ENCODE measurements at regions not wholly inside any gene's neighbourhood (a gene's known extent, or its start where the extent isn't known, plus 50 kb on each side); places are given as distances from the start of the nearest gene placed in this dataset.

DNA sequence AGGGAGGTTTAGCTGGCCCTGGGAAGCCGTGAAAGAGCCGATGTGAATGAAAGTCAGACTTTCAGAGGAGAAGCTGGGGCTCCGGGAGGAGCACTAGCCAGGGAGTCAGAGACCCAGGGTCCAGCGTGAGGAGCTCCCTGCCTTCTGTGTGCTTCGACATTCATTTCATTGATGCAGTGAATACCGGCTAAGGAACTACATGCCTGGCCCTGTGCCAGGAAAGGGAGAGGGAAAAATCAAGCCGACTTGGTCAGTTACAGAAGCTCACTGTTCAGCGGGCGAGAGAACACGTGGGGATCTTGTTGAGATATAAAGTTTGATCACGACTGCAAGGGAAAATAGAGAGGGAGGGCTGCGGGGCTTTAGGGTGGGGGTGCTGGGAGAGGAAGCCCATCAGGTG, 76.7 kb upstream of the RUNX3 start:
- DNase-seq (ENCODE audit: low read depth, low spot score) = peak; percentile 66

DNA sequence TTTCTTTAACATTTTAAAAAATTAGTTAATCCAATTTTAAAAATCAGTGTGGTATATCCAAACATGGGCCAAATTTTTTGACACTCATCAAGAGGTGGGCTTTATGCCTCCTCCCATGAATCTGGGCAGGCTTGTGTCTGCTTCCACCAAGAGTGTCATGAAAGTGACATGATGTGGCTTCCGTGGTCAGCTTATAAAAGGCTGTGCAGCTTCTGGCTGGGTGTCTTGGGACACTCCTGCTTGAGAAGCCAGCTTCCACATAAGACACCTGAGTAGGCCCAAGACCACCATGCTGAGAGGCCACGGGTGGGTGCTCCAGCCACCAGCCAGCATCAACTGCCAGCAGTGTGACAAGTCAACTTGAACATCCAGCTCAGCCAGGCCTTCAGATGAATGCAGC, 74.3 kb upstream of the RUNX3 start:
- no peak for DNase-seq (ENCODE audit: low read depth, low spot score)

DNA sequence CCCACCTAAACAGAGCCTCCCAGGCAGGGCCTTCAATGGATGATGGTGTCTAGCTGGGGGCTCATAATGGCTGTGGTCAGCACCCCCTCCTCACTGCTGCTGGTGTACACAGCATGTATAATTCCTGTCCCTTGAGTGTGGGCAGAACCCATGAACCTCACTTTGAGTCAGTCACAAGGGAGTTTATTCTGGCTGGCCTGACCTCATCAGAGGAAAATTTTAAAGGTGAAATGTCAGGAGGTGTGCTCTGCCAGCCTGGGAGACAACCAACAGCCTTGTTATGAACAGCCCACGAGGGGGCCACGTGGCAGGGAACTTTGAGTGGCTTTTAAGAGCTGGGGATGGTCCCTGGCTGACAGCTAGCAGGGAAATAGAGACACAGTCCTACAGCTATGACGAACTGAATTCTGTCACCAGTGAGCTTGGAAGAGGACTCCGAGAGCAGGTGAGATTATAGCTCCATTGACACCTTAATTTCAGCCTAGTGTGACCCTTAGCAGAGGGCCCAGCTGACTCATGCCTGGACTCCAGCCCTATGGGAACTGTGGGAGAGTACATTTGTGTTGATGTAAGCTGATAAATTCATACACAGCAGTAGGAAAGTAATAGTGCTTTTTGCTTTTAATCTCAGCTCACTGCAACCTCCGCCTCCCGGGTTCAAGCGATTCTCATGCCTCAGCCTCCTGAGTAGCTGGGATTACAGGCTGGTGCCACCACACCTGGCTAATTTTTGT, 73.5 kb upstream of the RUNX3 start:
- no peak for DNase-seq (ENCODE audit: low read depth, low spot score)

DNA sequence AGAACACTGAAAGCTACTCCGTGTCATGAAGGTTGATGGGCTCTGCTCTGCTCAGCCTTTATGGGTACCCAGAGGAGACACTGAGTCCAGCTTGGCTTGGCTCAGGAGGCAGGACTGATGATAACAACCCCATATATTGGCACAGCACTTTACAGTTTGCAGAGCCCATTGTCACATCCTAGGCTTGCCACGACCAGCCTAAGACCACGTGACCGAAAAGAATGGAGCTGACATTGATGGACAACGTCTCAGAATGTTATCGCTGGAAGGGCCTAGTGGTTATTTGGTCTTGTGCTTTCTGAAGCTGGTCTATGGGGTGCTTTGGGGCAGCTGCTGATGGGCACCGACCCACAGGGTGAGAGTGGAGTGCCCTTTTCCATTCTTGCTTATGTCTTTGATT, 72.9 kb upstream of the RUNX3 start:
- DNase-seq (ENCODE audit: low read depth, low spot score) = no peak

DNA sequence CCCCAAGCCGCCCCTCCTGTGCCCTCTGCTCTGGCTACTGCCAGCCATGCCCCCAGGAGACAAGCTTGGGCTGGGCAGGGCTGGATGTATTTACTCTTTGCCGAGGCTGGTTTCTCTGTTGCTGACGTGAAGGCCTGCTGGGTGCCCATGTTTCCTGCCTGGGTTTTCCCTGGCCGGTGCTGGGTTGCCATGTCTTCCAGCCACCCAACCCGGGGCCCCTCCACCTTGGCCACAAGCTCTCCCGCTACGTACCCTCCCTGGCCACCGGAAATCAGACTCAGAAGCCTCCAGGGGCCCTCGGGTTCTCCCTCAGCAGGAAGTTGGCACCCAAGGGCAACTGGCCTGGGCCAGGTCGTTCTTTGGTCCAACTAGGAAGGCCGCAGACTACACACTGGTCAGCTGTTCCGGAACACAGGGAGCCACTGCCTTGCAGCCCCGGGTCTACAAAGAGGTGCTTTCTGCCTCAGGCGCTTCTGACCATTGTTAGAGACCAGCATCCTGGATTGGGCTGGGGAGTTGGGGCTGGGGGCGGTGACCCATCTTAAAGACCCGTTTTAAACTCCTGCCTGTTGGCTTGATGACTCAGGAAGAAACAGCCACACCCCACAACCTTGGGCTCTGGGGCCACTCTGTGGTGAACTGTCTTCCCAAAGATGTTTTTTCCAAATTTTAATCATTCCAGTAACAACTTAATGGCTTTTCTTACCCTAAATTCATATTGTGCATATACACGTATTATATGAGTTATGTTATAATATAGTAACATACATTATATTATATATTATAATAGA, 71.2 kb upstream of the RUNX3 start:
- no peak for DNase-seq (ENCODE audit: low read depth, low spot score)

DNA sequence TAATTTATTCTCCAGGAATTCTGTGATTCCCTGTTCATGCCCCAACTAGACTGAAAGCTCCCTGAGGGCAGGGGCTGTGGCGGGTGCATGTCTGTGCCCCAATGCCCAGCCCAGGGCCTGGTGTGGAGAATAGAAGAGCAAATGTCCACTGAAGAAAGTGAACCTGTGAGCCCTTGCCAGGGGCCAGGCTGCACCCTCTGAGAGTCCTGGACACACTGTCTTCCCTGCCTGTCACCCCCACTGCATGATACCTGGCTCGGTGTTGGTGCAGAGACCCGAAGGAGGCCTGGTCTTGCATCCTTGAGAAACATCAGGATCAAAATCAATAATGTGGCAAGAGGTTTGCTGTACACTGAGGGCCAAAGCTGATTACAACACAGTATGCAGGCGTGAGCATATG, 69.8 kb upstream of the RUNX3 start:
- no peak for DNase-seq (ENCODE audit: low read depth, low spot score)

DNA sequence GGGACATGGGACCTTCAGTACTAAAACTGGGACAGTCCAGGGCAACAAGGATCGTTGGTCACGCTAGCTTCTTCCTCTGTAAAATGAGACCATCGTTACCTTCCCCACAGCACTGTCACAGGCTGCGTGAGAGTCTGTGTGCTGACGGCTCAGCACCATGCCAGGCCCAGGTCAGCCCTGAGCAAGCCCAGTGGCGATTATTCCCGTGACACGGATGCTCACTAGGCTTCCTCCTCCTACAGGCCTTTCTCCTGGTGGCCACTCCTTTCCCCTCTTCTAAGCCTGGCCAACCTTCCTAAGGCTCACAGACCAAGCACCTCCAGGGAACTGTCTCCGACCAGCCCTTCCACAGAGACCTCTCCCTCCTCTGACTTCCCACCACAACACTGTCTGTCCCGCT, 69.3 kb upstream of the RUNX3 start:
- DNase-seq (ENCODE audit: low read depth, low spot score) = no peak

DNA sequence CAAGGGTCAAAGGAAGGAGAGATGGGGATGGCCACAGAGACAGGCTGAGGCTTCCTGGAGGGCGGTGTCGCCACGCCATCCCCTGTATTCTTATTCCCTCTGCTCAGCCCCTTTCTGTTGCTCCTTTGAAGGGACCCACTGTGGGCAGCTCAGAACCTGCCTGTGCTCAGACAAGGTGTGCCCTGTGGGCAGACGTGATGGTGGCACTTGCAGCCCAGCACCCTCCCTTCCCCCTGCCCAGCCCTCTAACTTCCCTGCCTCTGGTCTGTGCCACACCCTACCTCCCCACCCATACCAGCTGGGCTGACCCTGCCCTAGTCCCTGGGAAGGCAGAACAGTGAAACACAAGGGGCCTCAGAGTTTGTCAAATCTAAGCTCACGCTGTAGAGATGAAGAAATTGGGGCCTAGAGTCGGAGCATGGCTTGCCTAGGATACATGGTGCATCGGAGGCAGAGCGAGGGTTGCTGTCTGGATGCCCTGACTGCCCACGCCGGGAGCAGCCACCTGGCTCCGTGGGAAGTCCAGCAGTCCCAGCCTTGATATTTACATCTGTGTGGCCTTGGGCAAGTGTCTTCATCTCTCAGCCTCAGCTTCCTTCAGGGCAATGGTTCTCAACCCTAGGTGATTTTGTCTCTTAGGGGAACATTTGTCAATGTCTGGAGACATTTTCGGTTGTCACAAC, 68.6 kb upstream of the RUNX3 start:
- no peak for DNase-seq (ENCODE audit: low read depth, low spot score)

DNA sequence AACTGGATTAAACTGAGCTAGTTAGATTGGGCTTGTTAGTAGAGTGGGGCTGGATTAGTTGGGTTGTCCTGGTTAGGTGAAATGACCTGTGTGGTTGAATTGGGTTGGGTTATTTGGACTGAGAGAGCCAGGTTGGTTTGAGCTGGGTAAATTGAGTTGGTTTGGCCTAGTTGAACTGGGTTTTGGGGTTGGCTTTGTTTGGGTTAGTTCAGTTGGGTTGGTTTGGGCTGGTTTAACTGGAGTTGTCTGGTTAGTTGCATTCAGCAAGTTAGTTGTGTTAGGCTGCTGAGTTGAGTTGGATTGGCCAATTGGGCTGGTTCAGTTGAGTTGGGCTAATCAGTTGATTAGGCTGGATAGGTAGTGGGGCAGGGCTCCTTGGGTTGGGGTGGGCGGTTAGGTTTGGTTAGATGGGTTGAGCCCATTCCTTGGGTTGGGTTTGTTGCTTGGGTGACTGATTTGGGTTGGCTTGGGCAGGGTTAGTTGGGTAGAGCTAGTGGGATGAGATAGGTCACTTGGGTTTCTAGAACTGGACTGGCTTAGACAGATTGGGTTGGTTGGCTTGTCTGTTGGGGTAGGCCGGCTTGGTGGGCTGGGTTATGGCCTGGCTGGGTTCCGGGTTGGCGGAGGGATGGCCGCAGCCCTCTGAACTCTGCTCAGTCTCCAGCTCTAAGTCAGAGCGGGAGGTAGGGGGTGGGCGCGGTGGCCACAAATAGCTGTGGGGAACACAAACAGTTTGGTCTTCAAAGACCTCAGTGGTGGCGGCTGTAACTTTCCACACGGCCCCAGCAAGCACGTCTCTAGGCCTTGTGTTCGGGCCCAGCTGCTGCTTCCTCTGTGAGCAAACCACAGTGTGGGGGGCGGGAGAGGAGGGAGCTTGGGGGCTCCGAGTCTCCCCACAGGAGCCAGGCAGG, 67.2 kb upstream of the RUNX3 start:
- no peak for DNase-seq (ENCODE audit: low read depth, low spot score)

DNA sequence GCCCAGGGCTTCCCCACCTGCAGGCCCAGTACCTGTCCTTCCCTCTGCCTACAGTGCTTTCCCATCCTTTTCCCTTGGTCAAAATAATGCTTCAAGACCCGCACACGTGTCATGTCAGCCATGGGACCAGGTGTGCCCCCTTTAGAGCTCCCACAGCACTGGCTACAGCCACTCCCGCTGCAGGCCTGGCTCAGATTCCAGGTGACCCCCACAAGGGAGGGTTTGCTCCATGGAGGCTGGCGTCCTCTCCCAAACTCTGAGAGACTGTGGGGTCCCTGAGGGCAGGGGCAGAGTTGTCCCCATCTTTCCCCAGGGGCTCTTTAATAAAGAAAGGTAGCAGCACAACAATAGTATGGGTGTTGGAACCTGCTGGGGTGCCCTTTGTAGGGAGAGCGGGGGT, 66.4 kb upstream of the RUNX3 start:
- DNase-seq (ENCODE audit: low read depth, low spot score) = no peak

DNA sequence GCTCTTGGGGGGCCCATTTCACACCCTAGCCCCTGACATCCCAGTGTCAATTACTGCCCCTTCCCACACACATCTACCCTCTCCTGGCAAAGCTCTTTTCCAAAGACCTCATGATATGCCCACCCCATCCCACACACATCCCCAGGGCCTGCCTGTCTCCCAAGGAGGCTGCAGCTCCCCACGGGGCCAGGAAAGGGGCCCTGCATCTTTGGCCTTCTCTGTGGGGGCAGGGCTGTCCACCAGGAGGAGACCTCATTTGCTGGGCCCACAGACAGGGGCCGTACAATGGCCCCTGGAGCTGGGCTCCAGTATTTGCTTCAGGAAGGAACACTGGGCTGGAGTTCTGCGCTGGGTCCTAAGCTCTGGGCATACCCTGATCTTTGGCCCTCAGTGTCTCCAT, 65.6 kb upstream of the RUNX3 start:
- no peak for DNase-seq (ENCODE audit: low read depth, low spot score)

DNA sequence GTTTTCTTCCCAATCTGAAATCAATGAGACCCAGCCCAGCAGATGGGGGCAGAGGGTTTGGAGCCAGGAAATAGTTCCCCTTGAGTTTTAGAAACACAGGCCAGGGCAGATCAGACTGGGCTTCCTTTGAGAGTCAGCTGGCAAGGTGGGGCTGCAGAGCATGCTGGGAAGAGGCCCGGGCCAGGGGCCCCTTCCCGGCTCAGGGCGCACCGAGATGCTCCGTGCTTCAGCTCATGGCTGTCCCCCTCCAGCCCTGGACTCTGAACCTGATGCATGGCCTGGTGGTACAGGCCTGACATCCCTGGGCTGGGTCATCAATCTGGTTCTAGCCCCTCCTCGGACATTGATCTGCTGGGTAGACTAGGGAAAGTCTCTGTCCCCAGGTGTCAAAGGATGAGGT, 65.1 kb upstream of the RUNX3 start:
- DNase-seq (ENCODE audit: low read depth, low spot score) = no peak

DNA sequence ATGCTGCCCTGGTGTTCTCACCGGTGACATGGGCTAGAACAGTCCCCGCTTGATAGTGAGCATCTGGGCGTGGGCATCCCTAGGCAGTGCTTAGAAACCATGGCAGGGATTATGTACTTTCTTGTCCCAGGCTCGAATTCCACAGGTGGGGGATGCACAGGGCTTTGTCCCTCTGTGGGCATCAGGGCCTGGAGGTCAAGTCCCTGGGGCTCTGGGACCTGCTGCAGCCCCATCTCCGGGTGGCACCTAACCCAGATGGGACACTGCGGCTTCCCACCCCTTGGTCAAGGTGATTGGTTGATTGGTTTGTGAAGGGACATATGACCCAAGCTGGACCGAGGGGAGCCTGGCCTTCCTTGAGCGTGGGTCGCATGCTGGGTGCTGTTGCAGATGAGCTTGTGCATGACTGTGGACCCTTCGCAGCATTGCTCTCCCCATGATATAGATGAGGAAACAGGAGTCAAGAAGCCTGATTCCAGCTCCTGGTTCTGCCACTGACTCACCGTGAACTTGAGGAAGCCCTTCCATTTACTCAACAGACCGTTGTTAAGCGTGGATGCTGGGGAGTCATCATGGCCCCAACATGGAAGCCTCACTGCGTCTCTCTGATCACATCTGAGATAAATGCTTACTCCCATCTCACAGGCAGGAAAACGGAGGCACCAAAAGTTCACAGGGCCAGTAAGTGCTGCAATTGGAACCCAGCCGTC, 64.0 kb upstream of the RUNX3 start:
- no peak for DNase-seq (ENCODE audit: low read depth, low spot score)

DNA sequence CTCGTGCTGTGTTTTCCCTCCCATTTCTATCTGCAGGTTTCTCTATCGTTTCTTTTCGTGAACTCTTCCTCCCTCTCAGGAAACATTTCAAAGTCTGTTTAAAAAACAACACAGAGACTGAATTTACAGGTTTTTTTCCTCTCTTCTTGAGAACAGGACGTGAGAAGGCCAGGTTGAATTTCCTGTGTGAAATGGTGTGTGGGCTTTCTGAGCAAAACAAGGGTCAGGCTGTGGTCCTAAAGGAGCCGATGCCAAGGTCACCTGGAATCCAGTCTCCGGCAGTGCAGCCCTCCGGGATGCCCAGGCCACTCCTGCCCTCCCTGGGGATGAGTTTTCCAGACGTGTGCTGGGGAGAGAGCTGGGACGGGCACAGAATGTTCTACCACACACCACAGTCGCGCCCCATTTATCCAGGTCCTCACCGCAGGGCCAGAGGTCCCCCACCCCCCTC, 62.7 kb upstream of the RUNX3 start:
- no peak for DNase-seq (ENCODE audit: low read depth, low spot score)

DNA sequence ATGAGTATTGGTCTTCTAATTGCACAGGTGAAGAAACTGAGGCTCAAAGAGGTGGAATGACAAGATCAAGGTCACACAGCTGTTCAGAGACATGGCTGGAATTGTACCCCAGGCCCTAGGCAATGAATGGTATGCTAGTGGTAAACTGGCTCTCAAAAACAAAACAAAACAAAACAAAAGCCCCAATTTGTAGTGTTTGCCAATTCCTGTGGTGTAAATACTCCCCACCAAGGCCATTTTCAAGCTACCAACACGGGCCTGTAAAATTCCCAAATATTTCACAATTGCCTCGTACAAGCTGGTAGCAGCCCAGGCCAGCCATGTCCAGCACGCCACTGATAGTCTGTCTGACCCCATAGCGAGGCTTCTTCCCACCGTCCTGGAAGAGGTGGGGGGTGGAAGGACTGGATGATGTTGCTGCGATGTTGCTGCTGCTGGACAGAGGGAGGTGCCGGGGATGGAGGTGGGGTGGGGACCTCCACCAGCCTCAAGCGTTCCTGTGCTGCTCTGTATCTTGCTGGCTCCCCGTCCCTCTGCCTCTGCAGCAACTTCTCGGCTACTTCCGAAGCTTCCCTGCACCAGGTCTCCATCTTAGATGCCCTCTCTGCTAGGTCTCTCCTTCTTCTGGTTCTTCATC, 62.2 kb upstream of the RUNX3 start:
- DNase-seq (ENCODE audit: low read depth, low spot score) = no peak

DNA sequence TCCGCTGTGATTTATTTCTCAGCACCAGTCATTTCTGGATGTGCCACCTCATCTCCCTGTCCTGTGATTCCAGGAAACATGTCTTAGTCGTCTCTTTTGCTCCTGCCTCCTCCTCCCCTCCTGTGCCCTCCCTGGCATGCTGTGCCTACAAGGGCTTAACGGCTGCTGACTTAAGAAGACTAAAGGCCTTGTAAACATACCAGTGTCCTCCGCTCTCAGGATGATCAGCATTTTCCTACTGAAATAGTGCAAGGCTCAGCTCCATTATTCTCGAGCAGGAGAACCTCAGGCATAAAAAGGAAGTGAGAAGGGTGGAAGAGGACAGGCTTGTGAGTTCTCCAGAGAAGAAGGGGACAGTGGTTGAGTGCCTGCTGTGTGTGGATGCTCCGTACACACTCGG, 61.6 kb upstream of the RUNX3 start:
- no peak for DNase-seq (ENCODE audit: low read depth, low spot score)

DNA sequence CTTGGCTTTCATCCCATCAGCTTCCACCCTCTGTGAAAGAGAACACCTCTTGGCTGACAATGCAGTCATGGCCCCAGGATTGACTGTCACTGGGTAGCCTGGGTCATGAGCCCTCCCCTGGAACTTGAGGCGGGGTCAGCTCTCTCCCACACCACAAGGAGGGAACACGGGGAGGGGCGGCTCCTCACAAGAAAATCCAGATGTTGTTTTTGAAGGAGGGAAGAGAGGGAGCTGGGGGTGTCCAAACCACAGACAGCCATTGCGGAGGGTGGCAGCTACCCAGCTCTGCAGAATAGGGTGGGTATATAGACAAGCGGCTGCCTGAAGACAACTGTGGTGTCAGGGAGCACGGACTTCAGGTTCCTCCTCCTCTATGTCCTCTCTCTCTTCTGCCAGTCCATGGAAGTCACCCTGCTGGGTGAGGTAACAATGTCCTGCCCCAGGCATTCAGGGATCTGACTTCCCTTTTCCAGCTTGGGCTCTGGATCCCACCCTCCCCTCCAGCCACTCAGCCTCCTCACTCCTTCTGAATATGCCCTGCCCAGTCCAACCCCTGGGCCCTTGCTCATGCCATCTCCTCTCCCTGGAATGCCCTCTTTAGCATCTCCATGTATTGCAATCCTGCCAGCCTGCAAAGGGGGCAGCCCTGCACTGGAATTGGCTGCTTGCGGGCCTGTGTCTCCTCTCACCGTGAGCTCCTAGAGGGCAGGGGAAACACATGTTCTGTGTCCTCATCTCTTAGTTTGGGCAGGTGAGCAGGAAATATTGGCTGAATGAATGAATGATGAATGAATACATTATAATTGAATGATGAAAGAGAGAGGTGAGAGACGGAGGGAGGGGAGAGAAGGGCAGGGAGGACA, 60.9 kb upstream of the RUNX3 start:
- no peak for DNase-seq (ENCODE audit: low read depth, low spot score)

DNA sequence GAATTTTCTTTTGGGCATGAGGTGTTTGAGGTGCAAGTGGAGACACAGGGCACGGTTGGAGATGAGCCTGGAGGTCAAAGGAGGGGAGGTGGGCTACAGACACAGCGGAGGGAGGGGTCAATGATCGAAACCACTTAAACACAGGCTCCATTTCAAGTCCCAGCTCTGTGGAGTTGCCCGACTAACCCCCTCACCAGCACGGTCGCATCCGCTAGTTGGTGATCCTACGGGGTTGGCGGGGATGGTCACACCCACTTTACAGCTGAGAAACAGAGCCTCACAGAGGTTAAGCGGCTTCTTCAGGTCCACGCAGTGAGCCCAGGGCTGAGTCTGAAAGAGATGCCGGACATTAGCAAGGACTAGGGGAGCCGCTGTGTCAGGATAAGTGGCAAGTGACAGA, 60.1 kb upstream of the RUNX3 start:
- no peak for DNase-seq (ENCODE audit: low read depth, low spot score)

DNA sequence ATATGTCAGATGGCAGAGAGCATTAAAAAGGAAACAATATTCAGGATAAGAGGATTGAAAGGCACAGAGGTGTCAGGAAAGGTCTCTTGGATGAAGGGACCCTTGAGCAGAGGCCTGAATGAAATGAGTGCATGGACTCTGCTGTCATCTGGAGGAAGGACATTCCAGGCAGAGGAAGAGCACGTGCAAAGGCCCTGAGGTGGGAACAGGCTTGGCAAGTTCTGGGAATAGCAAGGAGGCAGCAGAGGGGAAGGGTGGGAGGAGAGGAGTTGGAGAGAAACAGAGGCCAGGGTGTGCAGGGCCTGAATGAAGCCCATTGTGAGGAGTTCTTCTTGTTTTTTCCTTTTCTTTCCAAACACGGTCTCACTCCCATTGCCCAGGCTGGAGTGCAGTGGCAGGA, 59.0 kb upstream of the RUNX3 start:
- no peak for DNase-seq (ENCODE audit: low read depth, low spot score)

DNA sequence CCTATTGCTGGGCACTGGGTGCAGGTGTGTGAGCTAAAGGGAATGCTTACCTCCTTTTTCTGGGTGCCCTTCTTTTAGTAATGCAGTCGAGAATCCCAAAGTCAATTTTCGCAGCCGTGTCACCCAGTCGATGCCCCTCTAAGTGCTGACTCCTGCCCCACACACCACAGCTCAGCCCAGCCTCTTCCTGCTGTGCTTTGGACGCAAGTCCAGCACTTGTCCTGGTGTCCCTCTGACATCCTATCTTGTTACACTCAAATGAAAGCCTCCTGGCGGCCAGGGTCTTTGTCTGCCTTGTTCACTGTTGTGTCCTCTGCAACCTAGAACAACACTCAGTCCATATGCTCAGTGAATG, 58.5 kb upstream of the RUNX3 start:
- DNase-seq (ENCODE audit: low read depth, low spot score) = no peak

Data from astrocyte of the hippocampus (primary cell).